ENCODE measurements at regions not wholly inside any gene's neighbourhood (a gene's known extent, or its start where the extent isn't known, plus 50 kb on each side); places are given as distances from the start of the nearest gene placed in this dataset.

DNA sequence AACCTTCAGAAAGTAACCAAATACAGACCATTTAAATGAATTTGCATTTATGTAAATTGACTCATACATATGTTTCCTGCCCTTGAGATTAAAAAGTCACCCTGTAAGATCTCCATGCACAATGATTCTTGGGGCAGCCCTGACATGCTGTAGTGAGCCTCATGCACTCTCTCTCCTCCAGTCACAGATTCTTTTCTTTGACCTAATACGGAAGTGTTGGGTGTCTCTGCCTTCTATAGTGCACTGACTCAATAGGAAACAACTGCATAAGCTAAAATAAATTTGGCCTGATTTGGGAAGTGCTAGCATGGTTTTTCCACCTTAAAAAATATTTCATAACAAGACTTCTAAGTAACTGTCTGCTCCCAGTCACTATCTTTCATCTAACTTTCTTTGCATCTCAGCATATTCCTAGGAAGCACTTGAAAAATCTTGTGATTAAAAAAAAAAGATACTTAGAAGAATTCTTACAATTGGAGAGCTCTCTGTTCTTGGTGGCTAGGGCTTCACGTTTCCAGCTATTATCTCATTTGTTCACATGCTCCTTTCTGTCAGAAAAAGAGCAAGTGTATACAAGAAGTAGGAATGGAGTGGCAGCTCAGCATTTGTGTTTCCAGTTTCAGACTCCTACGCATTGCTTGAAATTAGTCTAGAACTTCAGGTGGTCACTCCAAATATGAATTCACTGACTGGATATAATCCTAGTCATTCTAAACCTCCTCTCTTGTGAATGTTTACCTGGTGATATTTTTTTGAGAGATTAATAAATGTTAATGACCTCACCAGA, 207.9 kb upstream of the COL8A1 start:
- DNase-seq, result peak; percentile 59

DNA sequence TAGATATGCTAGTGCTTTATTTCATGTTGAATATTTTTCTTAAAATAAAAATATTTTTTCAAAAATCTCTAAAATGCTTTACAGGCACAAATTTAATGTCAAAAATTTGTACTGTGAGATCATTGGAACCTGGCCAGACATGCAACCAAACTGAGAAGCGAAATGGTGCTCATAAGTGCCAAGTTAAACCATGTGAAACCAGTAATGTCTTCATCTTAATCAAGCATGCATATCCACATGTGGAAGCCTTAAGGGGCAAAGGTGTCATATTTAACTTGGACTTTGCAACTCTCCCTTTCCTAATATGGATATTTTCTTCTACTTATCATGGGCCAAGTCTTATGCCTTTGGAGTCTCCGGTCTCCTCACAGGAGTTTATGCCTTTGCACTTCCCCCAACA, 208.9 kb upstream of the COL8A1 start:
- no peak for DNase-seq

DNA sequence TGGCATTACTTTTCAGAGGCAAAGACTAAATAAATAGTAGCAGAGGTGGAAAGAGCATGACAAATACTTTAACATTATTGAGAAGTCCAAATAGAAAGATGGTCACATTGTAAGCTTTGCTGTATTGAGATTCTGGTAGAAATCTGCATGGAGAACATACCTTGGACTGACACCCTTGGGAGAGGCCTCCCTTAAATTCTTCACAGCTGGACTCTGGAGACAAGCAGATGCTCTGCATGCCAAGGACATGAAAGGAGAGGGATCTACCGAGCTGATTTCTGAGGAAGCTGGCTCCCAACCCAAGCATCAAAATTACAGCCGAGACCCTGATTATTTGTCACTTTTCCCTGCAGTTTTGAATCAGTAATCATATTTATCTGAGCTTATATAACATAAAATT, 212.5 kb upstream of the COL8A1 start:
- DNase-seq, result no peak

DNA sequence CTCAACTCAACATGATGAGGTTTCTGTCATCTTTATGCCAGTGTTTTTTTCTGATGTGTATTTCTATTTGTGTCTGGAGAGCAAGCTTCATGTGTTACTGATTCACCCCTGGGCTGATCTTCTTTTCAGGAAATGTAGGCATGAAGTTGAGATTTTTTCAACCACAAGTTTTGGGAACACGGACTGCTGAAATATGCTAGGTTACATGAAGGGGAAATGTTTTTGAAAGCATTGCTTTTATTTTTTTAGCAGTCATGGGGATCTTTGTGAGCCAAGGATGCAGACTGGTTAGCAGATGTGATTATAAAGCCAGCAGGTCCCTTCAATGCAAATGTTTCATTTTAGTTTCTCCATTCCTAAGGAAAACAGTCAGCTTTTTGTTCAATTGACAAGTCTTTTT, 219.3 kb upstream of the COL8A1 start:
- peak; percentile 90 for DNase-seq

DNA sequence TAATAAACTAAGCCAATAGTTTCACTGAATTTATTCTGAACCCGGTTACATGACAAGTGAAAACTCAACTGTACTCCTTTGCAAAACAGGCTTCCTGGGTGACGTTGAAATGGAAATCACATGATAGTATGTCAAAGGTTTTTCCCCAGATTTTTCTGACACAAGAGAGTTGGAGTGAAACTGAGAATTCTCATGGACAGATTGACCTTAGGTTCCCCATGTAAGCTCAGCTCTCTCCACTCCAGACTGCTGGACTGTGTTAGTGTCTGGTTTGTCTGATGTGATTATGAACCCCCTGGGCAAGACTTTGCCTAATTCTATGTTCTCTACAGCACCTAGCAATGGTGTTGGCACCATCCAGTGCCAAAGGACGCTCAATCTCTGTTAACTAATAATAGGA, 219.7 kb upstream of the COL8A1 start:
- DNase-seq, result no peak

DNA sequence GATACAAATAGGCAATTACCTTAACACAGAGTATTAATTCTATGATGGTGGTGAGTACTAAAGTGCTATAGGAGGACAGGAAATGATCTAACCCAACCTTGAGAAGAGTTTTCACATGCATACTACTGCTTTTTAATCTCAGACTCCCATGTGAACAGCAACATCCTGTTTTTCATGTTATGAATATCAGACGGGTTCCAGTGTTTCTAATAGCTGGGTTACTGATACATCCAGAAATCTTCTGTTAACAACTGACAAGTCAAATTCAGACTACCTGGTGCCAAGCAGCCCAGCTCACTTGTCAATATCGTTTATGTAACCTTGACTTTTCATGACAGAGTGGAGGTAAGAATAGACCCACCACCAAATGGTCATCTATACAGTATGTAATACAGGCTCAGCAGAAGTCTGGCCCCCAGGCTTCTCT, 220.2 kb upstream of the COL8A1 start:
- DNase-seq, result no peak

DNA sequence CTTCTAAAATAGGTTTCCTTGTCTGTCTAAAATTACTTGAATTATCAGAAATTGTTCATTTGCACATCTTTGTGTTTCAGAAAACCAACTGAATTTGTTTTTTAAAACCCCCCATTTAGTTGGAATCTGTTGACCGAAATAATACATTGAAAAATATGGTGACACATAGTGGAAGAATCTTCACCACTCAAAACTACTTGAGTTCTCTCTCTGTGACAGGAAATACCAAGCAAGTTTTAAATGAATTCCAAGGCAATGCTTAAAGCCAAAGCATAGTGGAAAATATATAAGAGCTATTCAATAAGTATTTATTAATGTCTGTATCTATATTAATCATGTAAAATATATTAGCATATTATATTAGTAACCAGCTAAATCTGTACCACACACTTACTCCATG, 224.9 kb upstream of the COL8A1 start:
- DNase-seq, result peak; percentile 85

DNA sequence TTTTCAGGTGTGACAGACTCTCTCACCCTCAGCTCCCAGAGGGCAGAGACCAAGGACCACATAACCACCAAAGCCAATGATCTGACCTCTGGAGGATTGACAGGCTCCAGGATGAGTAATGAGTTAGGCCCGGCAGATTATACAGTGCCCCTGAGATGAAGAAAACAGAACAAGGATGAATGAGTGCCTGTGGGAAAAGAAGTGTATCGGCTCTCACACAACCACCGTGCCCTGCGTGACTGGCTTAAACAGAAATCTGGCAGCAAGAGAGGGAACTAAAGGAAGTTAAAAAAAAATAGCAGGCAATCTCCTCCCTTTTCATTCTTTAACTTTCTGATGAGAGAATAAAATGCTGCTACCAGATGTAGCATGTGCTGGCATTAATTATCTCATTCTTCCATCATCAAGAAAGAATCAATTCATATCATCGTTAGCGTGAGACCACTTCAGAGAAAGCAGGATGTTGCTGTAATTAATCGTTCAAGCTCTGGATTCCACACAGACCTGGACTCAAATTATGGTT, 227.5 kb upstream of the COL8A1 start:
- DNase-seq, result peak; percentile 92

DNA sequence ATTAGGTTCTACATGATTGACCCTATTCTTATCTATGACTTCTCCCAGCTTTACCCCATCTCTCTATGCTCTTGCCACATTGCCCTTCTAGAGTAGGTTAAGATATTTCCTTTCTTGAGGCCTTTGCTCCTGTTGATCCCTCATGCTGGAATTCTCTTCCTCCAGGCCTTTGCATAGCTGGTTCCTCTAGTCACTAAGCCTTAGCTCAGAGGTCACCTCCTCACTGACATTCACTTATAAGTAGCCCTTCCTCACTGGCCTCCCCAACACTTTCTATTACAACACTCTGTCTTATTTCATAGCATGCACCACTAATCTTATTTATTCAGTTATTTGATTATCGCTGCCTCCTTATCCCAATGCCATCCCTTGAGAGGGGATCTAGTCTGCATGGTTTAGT, 228.4 kb upstream of the COL8A1 start:
- DNase-seq, result no peak

DNA sequence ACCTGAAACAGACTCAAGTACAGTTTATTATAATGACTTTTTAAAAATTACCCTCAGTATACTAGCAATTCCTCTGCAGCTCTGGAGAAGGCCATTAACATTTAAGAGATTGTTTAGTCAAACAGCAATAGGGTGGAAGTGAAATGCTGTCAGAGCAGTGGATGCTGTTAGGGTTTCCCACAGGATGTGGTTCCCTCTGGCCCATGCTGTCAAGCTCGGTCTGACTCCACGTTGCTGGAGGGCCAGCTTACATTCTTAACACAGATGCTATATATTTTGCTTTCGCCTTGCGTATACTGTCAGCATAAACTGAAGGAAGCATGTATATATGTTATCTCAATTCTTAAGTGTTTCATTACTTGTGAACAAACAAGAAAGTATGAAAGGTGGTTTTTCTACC, 231.1 kb upstream of the COL8A1 start:
- peak; percentile 66 for DNase-seq

DNA sequence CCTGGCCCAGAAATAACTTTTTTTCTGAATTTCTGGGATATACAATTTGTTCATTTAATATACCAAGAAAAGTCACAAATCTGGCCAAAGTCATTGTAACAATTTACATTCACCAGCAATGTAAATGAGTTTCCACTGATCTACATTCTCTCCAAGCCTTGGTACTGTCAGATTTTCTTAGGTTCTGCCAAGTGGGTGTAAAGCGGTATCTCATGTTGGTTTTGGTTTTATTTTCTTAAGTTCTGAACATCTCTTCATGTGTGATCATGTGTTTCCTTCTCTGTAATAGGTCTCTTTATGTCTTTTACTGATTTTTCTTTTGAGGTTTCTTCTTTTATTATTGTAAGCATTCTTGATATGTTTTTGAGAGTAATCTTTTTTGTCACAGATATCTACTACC, 235.6 kb upstream of the COL8A1 start:
- no peak for DNase-seq

DNA sequence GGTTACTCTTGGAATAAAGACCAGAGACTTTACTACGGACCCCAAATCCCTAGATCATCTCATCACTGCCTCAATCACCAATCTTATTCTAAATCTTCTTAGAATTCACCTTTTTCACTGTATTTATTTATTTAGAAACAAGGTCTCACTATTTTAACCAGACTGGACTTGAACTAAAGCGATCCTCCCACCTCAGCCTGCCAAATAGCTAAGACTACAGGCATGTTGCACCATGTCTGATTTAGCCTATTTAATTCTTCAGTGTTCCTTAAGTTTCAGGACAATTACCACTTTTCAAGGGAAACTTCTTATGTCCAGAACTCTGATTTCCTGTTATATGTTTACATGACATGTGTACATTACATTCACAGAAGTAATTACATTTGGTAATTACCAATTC, 238.0 kb upstream of the COL8A1 start:
- no peak for DNase-seq

DNA sequence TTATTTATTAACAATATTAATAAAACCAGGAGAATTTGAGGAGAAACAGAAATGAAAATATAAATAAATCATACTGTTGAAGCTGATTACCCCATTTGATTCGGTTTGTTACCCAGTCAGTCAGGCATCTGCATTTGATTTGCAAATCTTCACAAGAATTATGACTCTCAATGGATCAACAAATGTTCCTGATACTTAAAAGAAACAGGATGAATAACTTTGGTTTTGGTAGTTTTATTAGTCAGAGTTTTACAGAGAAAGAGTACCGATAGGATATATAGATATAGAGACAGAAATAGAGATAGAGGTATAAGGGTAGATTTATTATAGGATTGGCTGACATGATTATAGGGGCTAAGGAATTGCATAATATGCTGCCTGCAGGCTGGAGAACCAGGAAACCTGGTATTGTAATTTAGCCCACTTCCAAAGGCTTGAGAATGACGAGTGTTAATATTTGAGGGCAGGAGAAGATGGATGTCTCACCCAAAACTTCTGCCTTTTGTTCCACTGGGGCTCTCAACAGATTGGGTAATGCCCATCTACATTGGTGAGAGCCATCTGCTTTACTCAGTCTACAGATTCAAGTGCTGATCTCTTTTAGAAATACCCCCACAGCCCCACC, 241.6 kb upstream of the COL8A1 start:
- peak; percentile 91 for DNase-seq

DNA sequence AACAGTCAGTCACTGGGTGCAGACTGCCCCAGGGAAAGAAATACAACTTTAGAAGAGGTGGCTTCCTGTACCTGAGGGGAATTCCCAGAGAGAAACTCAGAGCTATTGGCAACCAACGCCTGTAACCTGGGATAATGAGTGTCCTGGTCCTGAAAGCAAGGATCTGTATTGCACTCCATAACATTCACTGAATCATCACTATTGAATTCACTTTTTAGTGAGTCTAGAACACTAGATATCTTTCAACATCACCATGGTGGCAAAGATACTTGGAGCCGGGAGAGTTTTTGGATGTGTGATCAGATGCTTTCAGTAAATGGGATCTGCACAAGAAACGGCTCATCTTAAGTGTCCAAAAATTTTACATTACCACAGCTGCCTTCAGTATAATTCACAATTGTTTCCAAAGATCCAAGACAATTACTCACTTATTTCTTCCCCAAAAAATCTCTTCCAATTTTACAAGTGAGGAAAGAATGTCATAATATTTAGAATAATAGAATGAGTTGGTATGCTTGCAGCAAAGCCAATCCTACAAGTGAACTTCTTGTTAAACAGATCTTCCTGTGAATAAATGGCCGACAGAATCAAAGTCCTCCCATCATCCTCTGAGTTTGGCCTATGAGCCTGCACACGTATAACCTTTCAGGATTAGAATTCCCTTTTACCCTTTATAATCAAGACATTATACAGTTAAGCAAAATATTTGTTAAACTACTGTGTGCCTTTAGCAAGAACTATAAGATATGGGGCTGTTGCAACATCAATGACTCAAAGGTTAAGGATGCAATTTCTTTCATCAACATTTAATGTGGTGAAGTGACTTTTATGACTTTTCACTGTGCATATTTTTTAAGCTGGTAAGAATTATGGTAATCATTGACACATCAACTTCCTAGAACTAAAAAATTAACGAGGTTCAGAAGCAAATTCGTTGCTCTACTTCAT, 243.3 kb upstream of the COL8A1 start:
- DNase-seq, result peak; percentile 97

DNA sequence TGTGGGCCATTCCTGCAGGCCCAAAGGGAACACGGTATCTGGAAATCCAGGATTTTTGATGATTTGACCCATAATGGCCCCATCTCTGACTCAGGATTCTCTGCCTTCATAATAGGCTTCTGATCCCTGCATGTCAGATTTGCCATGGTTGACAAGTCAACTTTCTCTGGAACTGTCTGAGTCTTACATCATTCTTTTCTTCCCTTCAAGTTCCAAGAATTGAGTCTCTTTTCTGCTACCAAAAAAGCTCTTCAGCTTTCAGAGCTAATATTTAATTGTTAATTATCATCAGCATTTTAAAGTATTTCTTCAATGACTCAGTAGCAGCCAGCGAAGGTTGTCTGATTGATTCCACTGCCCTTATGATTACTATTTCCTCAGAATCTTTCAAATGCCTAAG, 244.4 kb upstream of the COL8A1 start:
- peak; percentile 54 for DNase-seq

DNA sequence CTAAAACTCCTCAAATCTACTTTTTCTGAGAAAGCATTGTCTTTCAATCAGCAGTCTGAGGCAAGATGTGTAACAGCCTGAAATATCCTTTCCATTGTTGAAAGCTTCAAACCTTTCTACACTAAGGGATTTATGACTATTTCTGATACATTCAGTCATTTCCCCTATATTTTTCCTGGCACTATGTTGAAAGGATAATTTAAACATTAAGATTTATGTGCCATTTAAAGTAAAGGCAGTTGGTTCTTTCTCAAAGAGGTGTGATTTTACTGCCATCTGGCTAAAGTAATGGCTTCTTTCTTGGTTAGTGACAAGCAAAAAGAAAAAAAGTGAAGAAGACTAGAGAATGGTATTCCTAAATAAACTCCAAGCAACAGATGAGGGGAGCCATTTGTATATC, 249.6 kb upstream of the COL8A1 start:
- DNase-seq, result peak; percentile 76

DNA sequence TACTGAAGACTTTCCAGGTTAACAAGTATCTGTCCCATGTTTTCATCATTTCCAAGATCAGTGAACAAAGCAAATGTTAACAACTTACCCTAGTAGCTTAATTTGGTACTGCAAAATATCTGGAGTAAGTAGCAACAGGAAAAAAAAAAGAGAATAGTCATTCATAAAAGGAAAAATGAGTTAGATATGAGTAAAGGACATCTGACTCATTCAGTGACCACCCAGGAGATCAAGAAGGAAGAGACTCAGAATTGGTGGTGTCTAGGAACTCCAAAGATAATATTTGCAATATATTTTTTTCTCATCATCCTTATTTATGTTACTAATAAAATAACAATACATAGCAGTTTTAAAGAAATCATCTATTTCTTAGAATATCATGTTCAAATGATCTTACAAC, 253.8 kb upstream of the COL8A1 start:
- peak; percentile 77 for DNase-seq

DNA sequence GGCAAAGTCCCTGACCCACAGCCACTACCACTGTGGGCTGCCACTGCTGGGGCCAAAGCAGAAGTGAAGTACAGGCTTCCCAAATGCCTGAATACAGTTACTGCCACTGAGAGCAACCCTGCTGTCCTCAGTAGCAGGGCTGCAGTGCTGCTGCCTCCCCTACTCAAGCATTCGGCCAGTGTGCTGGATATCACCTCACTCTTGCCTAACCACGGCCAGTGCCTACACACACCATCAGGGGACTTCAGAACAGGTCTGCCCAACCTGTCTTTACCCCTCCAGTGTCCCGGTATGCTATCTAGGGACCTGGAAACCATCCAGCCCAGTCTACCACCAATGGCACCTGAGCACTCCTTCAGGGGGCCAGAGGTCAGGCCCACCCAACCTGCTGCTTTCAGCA, 261.5 kb upstream of the COL8A1 start:
- no peak for DNase-seq

DNA sequence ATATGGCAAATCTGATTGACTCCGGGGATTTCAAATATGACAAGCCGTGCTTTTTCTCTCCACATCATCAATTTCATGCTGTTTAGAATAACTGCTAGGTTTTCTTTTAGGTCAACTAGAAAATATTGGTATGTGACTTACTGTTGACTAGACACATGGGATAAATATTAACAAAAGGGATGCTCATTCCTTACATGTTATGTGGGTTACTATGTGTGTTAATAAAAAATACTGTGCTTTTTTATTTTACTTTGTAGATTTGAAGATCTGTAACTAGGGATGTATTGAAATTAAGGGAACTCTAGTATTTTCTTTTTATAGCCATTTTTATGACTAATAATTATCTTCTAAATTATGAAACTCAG, 264.6 kb upstream of the COL8A1 start:
- DNase-seq, result no peak

DNA sequence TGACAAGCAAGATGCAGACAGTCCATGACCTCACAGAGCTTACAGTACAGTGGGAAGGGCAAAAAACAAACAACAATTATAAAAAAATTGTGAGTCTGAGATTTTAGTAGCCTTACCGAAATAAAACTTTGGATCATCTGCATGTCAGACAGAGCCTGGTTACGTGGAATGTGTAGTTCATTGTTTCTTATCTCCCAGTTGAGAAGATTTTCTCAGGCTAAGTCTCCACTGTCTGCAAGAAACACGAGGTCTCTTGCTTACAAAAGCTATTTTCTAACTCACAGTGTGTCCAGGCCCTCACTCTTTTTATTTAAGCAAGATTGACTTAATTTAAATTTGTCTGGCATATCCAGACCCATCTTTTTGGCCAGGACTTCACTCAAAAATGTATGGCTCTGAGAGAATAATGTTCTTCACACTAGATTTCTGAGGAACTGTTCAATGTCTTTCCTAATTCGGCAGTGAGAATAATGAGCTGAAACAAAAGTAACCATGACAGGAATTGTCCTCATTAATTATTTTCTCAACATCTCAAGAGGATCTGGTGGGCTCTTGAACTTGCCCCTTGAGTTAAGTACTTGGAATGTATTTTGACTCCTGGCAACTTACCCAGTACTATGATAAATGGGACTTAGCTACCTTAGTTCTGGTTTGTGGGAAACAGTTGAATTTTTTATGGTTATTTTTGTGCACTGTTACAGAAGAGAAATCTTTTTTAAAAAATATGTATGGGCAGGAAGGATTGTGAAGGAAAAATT, 265.1 kb upstream of the COL8A1 start:
- peak; percentile 92 for DNase-seq

DNA sequence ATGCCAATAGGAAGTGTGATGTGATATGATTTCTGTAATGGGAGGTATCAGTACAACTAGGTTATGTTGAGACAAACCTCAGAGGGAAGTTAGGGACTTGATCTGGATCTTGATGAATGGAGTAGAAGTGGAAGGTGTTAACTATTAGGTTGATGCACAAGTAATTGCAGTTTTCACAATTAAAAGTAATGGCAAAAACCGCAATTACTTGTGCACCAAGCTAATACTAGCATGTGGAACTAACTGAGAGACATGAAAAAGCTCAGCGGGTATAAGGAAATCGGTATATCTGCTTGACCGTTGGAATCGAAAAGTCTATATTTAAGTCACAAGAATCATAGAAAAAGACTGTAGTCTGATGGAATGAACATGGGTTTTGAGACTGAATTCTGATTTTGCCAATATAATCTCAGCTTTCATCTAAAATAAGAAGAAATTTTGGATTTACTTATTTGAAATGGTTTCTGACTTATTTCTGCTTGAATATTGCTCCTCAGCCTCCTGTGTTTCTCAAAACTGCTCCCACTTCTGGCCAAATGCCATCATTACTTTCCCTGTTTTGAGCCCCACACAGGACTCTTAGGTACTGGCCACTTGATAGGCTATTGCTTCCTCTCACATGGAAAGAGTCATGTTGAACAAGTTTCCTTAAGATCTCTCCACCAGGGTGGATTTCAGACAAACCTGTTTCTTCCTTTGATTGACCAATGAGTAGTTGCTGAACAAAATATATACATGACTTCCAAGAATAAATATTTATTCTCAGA, 271.5 kb upstream of the COL8A1 start:
- no peak for DNase-seq

DNA sequence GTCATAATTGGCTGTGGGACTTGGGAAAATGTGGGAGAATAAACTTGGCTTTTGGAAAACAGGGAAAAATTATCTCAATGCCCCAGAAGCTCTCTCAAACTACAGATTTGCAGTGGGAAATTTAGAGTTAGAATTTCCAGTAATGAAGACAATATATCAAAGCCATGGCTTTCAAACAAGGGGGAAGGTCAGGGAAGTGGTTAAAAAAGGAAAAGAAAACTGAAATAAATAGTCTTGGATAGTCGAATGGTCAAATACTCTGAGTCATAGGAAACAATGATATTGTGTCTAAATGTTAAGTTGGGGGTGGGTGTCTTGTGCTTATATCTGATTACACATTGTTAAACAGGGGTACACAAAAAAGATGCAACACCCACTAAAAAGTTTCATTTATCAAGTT, 272.4 kb upstream of the COL8A1 start:
- no peak for DNase-seq
